Uterus (tissue), 3 donors: ENCODE measurements at regions not wholly inside any gene's neighbourhood (a gene's known extent, or its start where the extent isn't known, plus 50 kb on each side); places are given as distances from the start of the nearest gene placed in this dataset.

ENCODE experiments used
- DNase-seq, 2 donors: peaks; one replicate each; pipeline ENCODE4 v3.0.0-alpha.2; 2019 to 2020
- H3K27ac ChIP-seq, 2 donors: fragments of 200-600 bp; sonication (generic); 1 replicate in 1 of 2; 2 replicates in 1 of 2; pipeline ENCODE4 v1.5.1; 2016 to 2018
- H3K27me3 ChIP-seq, 2 donors: fragments of 200-600 bp; sonication (generic); one replicate each; pipeline ENCODE4 v1.5.1; 2018 to 2019; ENCODE audit warnings: control low read depth in 1 of 2
- H3K36me3 ChIP-seq, 2 donors: fragments of 200-600 bp; sonication (generic); one replicate each; pipeline ENCODE4 v1.5.1; 2019; ENCODE audit warnings: control low read depth in 1 of 2
- H3K4me1 ChIP-seq, 2 donors: fragments of 200-600 bp; sonication (generic); one replicate each; pipeline ENCODE4 v1.5.1; 2018 to 2019; ENCODE audit warnings: control low read depth in 1 of 2
- H3K4me3 ChIP-seq, 2 donors: fragments of 200-600 bp; sonication (generic); 1 replicate in 1 of 2; 2 replicates in 1 of 2; pipeline ENCODE4 v1.5.1; 2018 to 2019; ENCODE audit warnings: mild to moderate bottlenecking in 1 of 2
- H3K9me3 ChIP-seq, 2 donors: fragments of 200-600 bp; sonication (generic); one replicate each; pipeline ENCODE4 v1.5.1; 2019; ENCODE audit warnings: control low read depth in 1 of 2
- CTCF ChIP-seq, 4 experiments: fragments of 200-600 bp in 2 of 4; fragments of 450-650 bp in 2 of 4; sonication (generic) in 2 of 4; IDR thresholded peaks; one replicate each; pipeline ENCODE4 v1.5.1; 2016 to 2019; ENCODE audit warnings: antibody characterized with exemption in 4 of 4, mild to moderate bottlenecking in 2 of 4, moderate library complexity in 1 of 4
- POLR2A ChIP-seq, 2 donors: fragments of 450-650 bp; IDR thresholded peaks; one replicate each; pipeline ENCODE4 v1.6.1; 2016; ENCODE audit warnings: antibody characterized with exemption in 2 of 2, mild to moderate bottlenecking in 1 of 2, moderate library complexity in 1 of 2
- intact Hi-C: fragments of 100-400 bp; cut with DNase I; formaldehyde crosslinking; loops from one replicate; pipeline ENCODE4 v1.15.1; 2023; ENCODE audit warnings: low total_unique reads
- donor health status: DM: yes; HTN: yes; CAD: no.

- Histone ChIP-seq H3K27me3 (no peaks in the 10 kb centered on the region), H3K36me3 (no peaks in the 10 kb centered on the region), H3K4me3 (no peak overlapping the region), H3K9me3 (no peaks in the 10 kb centered on the region), H3K4me1 (no peaks in the 10 kb centered on the region), H3K27ac (no peak overlapping the region)
- TF ChIP-seq CTCF (IDR thresholded peaks at IDR 0.05) (no peak), POLR2A (IDR thresholded peaks at IDR 0.05) (no peak)
- DNase-seq, result no peak
- intact Hi-C loops, result no loop called here
These were observed 285.7 kb downstream of the FGFR2 start for GRCh38 chr10:121312587-121312986.

GRCh38 chr10:121313119-121313875 is 284.9 kb downstream of the FGFR2 start:
- intact Hi-C loops, result no loop called here
- H3K4me1 ChIP-seq, result no peaks in the 10 kb centered on the region
- H3K9me3 ChIP-seq, result no peaks in the 10 kb centered on the region
- H3K4me3 ChIP-seq, result no peak overlapping the region
- no peak for TF ChIP-seq CTCF (IDR thresholded peaks at IDR 0.05)
- TF ChIP-seq POLR2A (IDR thresholded peaks at IDR 0.05), result no peak
- no peak for DNase-seq
- no peaks in the 10 kb centered on the region for H3K36me3 ChIP-seq
- H3K27me3 ChIP-seq, result no peaks in the 10 kb centered on the region
- H3K27ac ChIP-seq, result no peak overlapping the region

GRCh38 chr10:121316432-121316831 is 281.8 kb downstream of the FGFR2 start:
- H3K9me3 ChIP-seq, result no peaks in the 10 kb centered on the region
- no peak overlapping the region for H3K4me3 ChIP-seq
- DNase-seq, result no peak
- no peaks in the 10 kb centered on the region for H3K36me3 ChIP-seq
- no peak overlapping the region for H3K27ac ChIP-seq
- H3K4me1 ChIP-seq, result no peaks in the 10 kb centered on the region
- no peak for TF ChIP-seq CTCF (IDR thresholded peaks at IDR 0.05)
- H3K27me3 ChIP-seq, result no peaks in the 10 kb centered on the region
- intact Hi-C loops, result no loop called here

GRCh38 chr10:121317374-121317773 is 280.9 kb downstream of the FGFR2 start:
- H3K9me3 ChIP-seq, result no peaks in the 10 kb centered on the region
- H3K4me1 ChIP-seq, result no peaks in the 10 kb centered on the region
- DNase-seq, result no peak
- no peak overlapping the region for H3K27ac ChIP-seq
- no peak for TF ChIP-seq CTCF (IDR thresholded peaks at IDR 0.05)
- no peak for TF ChIP-seq POLR2A (IDR thresholded peaks at IDR 0.05)
- no peak overlapping the region for H3K4me3 ChIP-seq
- no peaks in the 10 kb centered on the region for H3K36me3 ChIP-seq
- no peaks in the 10 kb centered on the region for H3K27me3 ChIP-seq
- intact Hi-C loops, result no loop called here

- no peak for DNase-seq
- H3K4me3 ChIP-seq, result no peak overlapping the region
- no peaks in the 10 kb centered on the region for H3K36me3 ChIP-seq
- no peaks in the 10 kb centered on the region for H3K4me1 ChIP-seq
- no peak for TF ChIP-seq POLR2A (IDR thresholded peaks at IDR 0.05)
- no peak for TF ChIP-seq CTCF (IDR thresholded peaks at IDR 0.05)
- H3K27me3 ChIP-seq, result no peaks in the 10 kb centered on the region
- H3K27ac ChIP-seq, result no peak overlapping the region
- no peaks in the 10 kb centered on the region for H3K9me3 ChIP-seq
- intact Hi-C loops, result no loop called here
These were observed 276.2 kb downstream of the FGFR2 start for GRCh38 chr10:121322046-121322445.
